Peyer's patch (tissue), 4 donors: ENCODE measurements at regions not wholly inside any gene's neighbourhood (a gene's known extent, or its start where the extent isn't known, plus 50 kb on each side); places are given as distances from the start of the nearest gene placed in this dataset.

ENCODE experiments used
- DNase-seq, 3 donors: peaks; one replicate each; pipeline ENCODE4 v3.0.0-alpha.2; 2017 to 2019
- H3K27ac ChIP-seq, 4 donors: fragments of 200-600 bp; sonication (generic); one replicate each; pipeline ENCODE4 v1.5.1; 2016 to 2019
- H3K27me3 ChIP-seq, 2 donors: fragments of 200-600 bp; sonication (generic); one replicate each; pipeline ENCODE4 v1.5.1; 2019
- H3K36me3 ChIP-seq, 3 donors: fragments of 200-600 bp; sonication (generic); one replicate each; pipeline ENCODE4 v1.5.1; 2016 to 2019
- H3K4me1 ChIP-seq, 4 donors: fragments of 200-600 bp; sonication (generic); one replicate each; pipeline ENCODE4 v1.5.1; 2016 to 2019
- H3K4me3 ChIP-seq, 4 donors: fragments of 200-600 bp; sonication (generic); 1 replicate in 3 of 4; 2 replicates in 1 of 4; pipeline ENCODE4 v1.5.1; 2016 to 2019; ENCODE audit warnings: mild to moderate bottlenecking in 1 of 4
- H3K9me3 ChIP-seq, 4 donors: fragments of 200-600 bp; sonication (generic); one replicate each; pipeline ENCODE4 v1.5.1; 2016 to 2019; ENCODE audit warnings: mild to moderate bottlenecking in 1 of 4
- CTCF ChIP-seq, 6 experiments: fragments of 450-650 bp in 4 of 6; fragments of 200-600 bp in 2 of 6; sonication (generic) in 1 of 6; IDR thresholded peaks; one replicate each; pipeline ENCODE4 v1.5.1; 2017 to 2019; ENCODE audit warnings: antibody characterized with exemption in 6 of 6, mild to moderate bottlenecking in 3 of 6, moderate library complexity in 1 of 6
- POLR2A ChIP-seq, 2 donors: fragments of 450-650 bp; IDR thresholded peaks; one replicate each; pipeline ENCODE4 v1.5.1; 2017; ENCODE audit warnings: antibody characterized with exemption in 2 of 2, mild to moderate bottlenecking in 2 of 2, moderate library complexity in 2 of 2

GRCh38 chr3:104549099-104549714, 817.5 kb upstream of the ALCAM start:
- H3K4me3 ChIP-seq, result no peak overlapping the region
- no peak for DNase-seq
- no peaks in the 10 kb centered on the region for H3K27me3 ChIP-seq
- H3K4me1 ChIP-seq, result no peaks in the 10 kb centered on the region
- H3K9me3 ChIP-seq, result no peaks in the 10 kb centered on the region
- H3K36me3 ChIP-seq, result no peaks in the 10 kb centered on the region
- TF ChIP-seq CTCF (IDR thresholded peaks at IDR 0.05) (no peak), POLR2A (IDR thresholded peaks at IDR 0.05) (no peak)
- H3K27ac ChIP-seq, result no peak overlapping the region

DNA sequence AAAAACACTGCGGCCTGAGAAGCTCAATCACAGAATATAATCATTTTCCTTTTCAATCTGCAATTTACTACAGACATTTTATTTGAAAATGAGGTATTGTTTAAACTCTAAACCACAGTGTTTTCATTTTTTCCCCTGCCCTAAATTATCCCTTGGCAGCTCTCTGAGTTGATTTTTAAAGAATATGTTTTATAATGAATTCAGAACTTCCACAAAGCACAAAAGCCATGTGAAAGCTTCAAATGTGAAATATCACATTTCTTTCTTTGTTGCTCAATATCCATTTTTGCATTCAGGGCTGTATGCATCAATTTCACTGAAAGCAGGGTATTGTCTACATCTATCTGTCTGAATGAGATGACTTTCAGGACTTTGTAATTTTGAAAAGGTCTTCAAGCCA, 813.6 kb upstream of the ALCAM start:
- TF ChIP-seq POLR2A (IDR thresholded peaks at IDR 0.05) (no peak), CTCF (IDR thresholded peaks at IDR 0.05) (no peak)
- Histone ChIP-seq H3K4me3 (no peak overlapping the region), H3K27ac (no peak overlapping the region), H3K27me3 (no peaks in the 10 kb centered on the region), H3K4me1 (no peaks in the 10 kb centered on the region), H3K9me3 (no peaks in the 10 kb centered on the region), H3K36me3 (no peaks in the 10 kb centered on the region)
- no peak for DNase-seq

DNA sequence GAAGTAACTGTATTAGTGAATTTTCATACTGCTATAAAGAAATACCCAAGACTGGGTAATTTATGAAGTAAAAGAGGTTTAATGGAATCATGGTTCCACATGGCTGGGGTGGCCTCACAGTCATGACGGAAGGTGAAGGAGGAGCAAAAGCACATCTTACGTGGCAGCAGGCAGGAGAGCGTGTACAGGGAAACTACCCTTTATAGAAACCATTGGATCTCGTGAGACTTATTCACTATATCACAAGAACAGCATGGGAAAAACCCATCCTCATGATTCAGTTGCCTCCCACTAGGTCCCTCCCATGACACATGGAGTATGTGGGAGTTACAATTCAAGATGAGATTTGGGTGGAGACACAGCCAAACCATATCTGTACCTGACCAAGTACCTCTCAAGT, 812.3 kb upstream of the ALCAM start:
- H3K36me3 ChIP-seq, result no peaks in the 10 kb centered on the region
- TF ChIP-seq CTCF (IDR thresholded peaks at IDR 0.05), result no peak
- TF ChIP-seq POLR2A (IDR thresholded peaks at IDR 0.05), result no peak
- no peak overlapping the region for H3K4me3 ChIP-seq

DNA sequence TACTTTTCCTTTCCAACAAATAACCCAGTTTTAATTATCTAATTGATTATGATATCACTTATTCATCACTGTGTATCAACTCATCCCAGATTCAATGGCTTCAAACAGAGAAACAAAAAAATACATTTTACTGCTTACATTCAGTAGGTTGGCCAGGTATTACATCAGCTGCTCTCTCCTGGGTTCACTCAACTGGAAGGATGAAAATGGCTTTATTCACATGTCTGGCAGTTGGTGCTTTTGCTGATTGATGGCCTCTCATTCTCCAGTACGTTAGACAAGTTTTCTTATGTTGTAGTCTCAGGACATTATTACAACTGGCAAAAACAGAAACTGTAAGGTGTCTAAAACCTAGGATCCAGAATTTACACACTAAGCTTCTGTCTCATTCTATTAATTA, 811.0 kb upstream of the ALCAM start:
- Histone ChIP-seq H3K36me3 (no peaks in the 10 kb centered on the region), H3K27me3 (no peaks in the 10 kb centered on the region), H3K4me3 (no peak overlapping the region), H3K4me1 (no peaks in the 10 kb centered on the region), H3K27ac (no peak overlapping the region), H3K9me3 (no peaks in the 10 kb centered on the region)
- no peak for DNase-seq
- TF ChIP-seq CTCF (IDR thresholded peaks at IDR 0.05) (no peak), POLR2A (IDR thresholded peaks at IDR 0.05) (no peak)

More for the DNA sequence above, 812.3 kb upstream of the ALCAM start:
- H3K27ac ChIP-seq, result no peak overlapping the region
- H3K4me1 ChIP-seq, result no peaks in the 10 kb centered on the region
- DNase-seq, result no peak
- H3K27me3 ChIP-seq, result no peaks in the 10 kb centered on the region
- H3K9me3 ChIP-seq, result no peaks in the 10 kb centered on the region

DNA sequence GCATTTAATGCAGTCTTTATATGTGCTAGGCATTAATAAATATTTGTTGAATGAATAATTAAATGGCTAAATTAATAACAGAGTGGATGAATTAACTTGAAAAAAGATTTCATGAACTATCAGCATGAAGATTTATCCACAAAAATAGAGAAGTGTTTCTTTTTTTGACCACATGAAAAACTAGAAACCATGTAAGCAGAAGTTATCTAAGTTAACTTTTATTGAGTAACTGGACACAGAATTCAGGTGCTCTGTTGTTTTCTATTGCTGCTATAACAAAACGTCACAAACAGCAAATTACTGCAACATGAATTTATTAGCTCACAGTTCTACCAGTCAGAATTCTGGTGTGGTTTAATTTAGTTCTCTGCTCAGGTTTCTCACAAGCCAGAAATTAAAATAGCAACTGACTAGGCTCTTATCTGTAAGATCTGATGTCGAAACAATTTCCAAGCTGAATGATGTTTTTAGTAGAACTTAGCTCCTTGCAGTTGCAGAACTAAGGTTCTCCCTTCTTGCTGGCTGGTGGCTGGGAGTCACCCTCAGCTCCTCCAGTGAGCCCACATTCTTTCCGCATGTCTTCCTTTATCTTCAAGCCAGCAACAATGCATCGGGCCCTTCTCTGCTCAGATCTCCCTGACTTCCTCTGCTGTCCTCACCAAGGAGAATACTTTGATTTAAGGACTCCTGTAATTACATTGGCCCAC, 810.2 kb upstream of the ALCAM start:
- TF ChIP-seq POLR2A (IDR thresholded peaks at IDR 0.05) (no peak), CTCF (IDR thresholded peaks at IDR 0.05) (no peak)
- H3K4me3 ChIP-seq, result no peak overlapping the region
- no peaks in the 10 kb centered on the region for H3K27me3 ChIP-seq
- no peak overlapping the region for H3K27ac ChIP-seq
- no peaks in the 10 kb centered on the region for H3K9me3 ChIP-seq
- no peaks in the 10 kb centered on the region for H3K4me1 ChIP-seq
- H3K36me3 ChIP-seq, result no peaks in the 10 kb centered on the region
- DNase-seq, result no peak
